Mammary epithelial cell (primary cell): ENCODE measurements at regions not wholly inside any gene's neighbourhood (a gene's known extent, or its start where the extent isn't known, plus 50 kb on each side); places are given as distances from the start of the nearest gene placed in this dataset.

ENCODE experiments used
- EZH2 ChIP-seq: IDR thresholded peaks from 2 replicates; pipeline ENCODE4 v1.6.1; 2012; ENCODE audit warnings: low read length, inconsistent platforms, borderline replicate concordance
- TF ChIP-seq, protein P1 (sequence below), 2 donors: IDR thresholded peaks in 1 of 2; conservative IDR thresholded peaks in 1 of 2; 2 replicates each; pipeline ENCODE4 v1.5.1; 2011 to 2012; ENCODE audit warnings: inconsistent platforms in 2 of 2, low read length in 2 of 2, mild to moderate bottlenecking in 2 of 2, control low read depth in 1 of 2, low read depth in 1 of 2; ENCODE audit not compliant: insufficient read depth in 1 of 2; ENCODE audit errors: extremely low read depth in 1 of 2

DNA sequence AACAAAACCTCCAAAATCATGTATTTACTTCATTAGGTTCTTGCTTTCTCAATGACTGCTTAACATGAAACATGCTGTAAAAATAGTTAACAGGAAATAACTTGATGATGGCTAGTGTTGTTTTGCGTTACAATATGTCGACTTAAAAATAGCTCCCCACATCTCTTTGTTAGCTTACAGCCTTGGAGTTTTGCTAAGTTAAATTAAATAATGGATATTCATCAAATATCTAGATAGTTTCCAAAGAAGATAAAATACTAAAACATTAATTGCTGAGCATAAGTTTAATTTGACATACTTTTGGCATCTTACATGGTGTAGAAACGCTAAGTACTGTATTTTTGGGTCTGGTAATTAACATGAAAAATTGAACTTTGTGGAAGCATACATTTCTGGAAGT lies 500.6 kb upstream of the NOVA1 start:
- TF ChIP-seq EZH2: no peak
- TF ChIP-seq, protein P1, sequence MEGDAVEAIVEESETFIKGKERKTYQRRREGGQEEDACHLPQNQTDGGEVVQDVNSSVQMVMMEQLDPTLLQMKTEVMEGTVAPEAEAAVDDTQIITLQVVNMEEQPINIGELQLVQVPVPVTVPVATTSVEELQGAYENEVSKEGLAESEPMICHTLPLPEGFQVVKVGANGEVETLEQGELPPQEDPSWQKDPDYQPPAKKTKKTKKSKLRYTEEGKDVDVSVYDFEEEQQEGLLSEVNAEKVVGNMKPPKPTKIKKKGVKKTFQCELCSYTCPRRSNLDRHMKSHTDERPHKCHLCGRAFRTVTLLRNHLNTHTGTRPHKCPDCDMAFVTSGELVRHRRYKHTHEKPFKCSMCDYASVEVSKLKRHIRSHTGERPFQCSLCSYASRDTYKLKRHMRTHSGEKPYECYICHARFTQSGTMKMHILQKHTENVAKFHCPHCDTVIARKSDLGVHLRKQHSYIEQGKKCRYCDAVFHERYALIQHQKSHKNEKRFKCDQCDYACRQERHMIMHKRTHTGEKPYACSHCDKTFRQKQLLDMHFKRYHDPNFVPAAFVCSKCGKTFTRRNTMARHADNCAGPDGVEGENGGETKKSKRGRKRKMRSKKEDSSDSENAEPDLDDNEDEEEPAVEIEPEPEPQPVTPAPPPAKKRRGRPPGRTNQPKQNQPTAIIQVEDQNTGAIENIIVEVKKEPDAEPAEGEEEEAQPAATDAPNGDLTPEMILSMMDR (conservative IDR thresholded peaks at IDR 0.05 in 1 of 2, IDR thresholded peaks at IDR 0.05 in 1 of 2; ENCODE audit: extremely low read depth in 1 of 2, insufficient read depth in 1 of 2, low read depth in 1 of 2, low read length in 2 of 2): no peak
